SK-MEL-5 (cell line): ENCODE measurements at regions not wholly inside any gene's neighbourhood (a gene's known extent, or its start where the extent isn't known, plus 50 kb on each side); places are given as distances from the start of the nearest gene placed in this dataset.
"Not testable (repeated sequence)": the region's sequence is repeated elsewhere in the genome, so short reads cannot be mapped to it uniquely, and the experiment has no call there.

ENCODE experiments used
- DNase-seq: peaks from one replicate; pipeline ENCODE4 v3.0.0-alpha.2; 2016; ENCODE audit warnings: low read depth, low spot score
- in situ Hi-C: cut with HindIII; loops from 2 replicates; pipeline ENCODE4 v1.10.0; 2016; ENCODE audit warnings: low sequenced_read_pairs, high pct_unique_total_duplicates, low pct_unique_long_range_greater_than_20kb

DNA sequence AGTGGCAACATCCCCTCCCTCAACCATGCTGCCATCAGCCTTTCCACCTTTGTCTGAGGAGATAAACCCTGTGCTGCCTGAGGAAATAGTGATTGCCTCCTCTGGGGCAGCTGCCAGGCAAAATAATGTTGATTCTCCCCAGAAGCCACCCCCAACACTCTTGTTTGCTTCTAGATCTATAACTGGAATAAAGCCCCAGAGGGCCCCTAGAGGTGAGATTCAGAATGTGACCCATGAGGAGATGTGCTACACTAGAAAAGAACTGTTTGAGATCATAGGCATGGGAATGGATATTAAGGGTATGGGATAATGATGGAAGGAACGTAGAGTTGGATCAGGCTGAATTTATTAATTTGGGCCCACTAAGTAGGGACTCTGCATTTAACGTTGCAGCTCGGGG lies 116.3 kb upstream of the RMP24 start:
- in situ Hi-C loops: no loop called here
- DNase-seq: no peak

DNA sequence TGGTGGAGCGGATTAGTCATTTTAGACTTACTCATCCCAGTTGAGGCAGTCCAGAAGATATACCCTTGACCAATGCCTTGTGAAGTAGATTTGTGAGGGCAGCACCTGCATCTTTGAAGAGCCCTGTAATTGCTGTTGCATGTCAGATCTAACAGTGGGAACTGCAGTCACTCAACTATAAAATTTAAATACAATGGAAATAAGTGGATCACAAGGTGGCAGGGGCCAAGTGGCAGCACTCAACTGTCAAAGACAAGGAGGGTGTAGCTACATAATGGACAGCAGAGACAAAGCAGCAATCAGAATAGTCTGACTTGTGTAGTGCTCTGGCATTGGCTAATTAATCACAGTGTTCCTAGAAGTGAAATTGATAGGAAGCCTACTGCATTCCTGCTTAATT lies 115.8 kb upstream of the RMP24 start:
- in situ Hi-C loops, DNase-seq: not testable (repeated sequence)

- in situ Hi-C loops: not testable (repeated sequence)
These were observed 114.9 kb upstream of the RMP24 start for GRCh38 chr18:35857581-35857980.

GRCh38 chr18:35861367-35862118 lies 110.9 kb upstream of the RMP24 start:
- DNase-seq: no peak
- in situ Hi-C loops: no loop called here

More at GRCh38 chr18:35857581-35857980, 114.9 kb upstream of the RMP24 start:
- DNase-seq: not testable (repeated sequence)

GRCh38 chr18:35862119-35862640 lies 110.3 kb upstream of the RMP24 start:
- no peak for DNase-seq
- in situ Hi-C loops: no loop called here

DNA sequence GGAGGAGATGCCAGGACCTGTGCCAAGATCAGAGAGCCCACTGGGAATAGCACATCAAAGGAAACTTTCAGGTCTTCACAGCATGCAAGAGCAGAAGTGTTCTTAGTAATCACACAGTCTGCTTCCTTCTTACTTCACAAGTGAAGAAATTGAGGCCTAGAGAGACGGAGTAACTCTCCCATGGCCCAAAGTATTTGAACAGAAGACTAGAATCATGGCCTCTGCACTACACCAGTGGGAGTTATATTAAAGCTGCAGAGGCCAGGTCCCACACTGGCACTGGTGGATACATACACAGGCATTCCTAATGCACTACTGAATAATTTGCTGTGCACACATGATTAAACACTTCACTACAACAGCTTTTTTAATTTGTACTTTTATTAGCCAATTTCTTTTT lies 107.6 kb upstream of the RMP24 start:
- no peak for DNase-seq
- in situ Hi-C loops: no loop called here

DNA sequence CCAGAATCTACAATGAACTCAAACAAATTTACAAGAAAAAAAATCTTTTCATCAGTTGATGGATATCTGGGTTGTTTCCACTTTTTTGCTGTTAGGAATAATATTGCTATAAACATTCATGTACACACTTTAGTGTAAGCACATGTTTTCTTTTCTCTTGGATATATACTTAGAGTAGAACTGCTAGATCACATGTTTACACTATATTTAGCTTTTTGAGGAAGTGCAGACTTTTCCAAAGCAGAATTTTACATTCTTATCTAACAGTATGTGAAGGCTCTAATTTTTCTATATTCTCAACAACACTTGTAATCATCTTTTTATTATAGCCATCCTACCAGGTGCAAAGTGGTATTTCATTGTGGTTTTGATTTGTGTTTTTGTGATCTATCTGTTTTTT lies 103.6 kb upstream of the RMP24 start:
- in situ Hi-C loops: no loop called here
- no peak for DNase-seq

- in situ Hi-C loops: no loop called here
These were observed 101.1 kb upstream of the RMP24 start for GRCh38 chr18:35871337-35871736.

GRCh38 chr18:35875566-35875965 lies 96.9 kb upstream of the RMP24 start:
- DNase-seq: no peak
- in situ Hi-C loops: no loop called here

More at GRCh38 chr18:35871337-35871736, 101.1 kb upstream of the RMP24 start:
- no peak for DNase-seq

- in situ Hi-C loops: no loop called here
- DNase-seq: no peak
These were observed 96.2 kb upstream of the RMP24 start for GRCh38 chr18:35876243-35876642.

DNA sequence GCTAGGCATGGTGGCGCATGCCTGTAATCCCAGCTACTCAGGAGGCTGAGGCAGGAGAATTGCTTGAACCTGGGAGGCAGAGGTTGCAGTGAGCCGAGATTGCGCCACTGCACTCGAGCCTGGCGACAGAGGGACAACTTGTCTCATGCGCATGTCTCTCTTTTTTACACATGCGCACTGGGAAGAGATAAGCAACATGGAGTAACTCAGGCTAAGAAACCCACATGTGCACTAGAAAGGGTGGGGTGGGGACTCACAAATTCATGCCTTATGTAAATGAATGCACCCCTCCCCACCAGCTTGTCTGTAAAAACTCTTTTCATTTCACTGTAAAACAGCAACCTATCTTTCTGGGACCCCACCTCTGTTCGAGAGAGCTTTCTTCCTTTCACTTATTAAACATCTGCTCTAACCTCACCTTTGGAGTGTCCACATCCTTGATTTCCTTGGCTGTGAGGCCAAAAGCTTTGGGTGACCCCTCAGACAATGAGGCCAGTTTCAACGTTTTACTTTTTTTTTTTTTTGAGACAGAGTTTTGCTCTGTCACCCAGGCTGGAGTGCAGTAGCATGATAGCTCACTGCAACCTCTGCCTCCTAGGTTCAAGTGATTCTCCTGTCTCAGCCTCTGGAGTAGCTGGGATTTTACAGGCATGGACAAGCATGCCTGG lies 91.6 kb upstream of the RMP24 start:
- no peak for DNase-seq
- in situ Hi-C loops: no loop called here

DNA sequence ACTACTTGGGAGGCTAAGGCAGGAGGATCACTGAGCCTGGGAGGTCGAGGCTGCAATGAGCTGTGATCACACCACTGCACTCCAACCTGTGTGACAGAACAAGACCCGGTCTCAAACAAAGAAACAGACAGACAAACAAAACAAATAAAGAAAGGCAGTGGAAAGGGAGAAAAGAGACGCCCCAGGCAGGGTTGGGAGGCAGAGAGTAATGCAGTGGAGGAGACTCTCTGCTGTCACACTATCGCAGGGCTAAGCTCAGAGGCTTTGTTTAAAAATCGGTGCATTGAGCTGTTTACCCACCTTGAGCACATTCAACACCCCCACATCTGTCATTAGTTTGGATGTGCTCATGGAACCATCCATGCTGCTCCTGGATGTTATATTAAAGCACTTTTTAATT lies 84.2 kb upstream of the RMP24 start:
- in situ Hi-C loops: no loop called here
- DNase-seq: no peak

GRCh38 chr18:35889677-35890076 lies 82.8 kb upstream of the RMP24 start:
- in situ Hi-C loops: no loop called here
- DNase-seq: no peak

DNA sequence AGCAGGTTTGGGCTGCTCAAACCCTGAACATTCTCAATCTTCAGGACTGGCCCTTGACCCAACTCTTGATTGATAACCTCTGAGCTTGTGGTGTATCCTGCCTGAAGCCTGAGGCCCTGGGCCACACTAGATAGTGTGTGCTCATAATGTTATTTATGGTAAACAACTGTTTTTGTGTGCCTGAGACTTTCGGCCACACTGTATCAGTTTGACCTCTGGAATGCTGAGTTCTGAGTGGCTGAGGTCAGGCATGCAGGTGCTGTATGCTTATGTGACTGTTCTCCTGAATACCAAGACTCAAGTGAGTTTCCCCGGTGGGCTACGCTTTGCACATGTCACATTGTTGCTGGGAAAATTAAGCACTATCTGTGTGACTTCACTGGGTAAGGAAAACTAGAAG lies 82.2 kb upstream of the RMP24 start:
- in situ Hi-C loops: no loop called here
- DNase-seq: no peak

- no peak for DNase-seq
- in situ Hi-C loops: no loop called here
These were observed 80.4 kb upstream of the RMP24 start for GRCh38 chr18:35892118-35892517.

DNA sequence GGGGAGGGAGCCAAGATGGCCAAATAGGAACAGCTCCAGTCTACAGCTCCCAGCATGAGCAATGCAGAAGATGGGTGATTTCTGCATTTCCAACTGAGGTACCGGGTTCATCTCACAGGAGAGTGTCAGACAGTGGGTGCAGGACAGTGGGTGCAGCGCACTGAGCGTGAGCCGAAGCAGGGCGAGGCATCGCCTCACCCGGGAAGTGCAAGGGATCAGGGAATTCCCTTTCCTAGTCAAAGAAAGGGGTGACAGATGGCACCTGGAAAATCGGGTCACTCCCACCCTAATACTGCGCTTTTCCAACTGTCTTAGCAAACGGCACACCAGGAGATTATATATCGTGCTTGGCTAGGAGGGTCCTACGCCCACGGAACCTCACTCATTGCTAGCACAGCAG lies 75.0 kb upstream of the RMP24 start:
- in situ Hi-C loops: not testable (repeated sequence)

GRCh38 chr18:35904389-35905037 lies 68.0 kb upstream of the RMP24 start:
- no peak for DNase-seq
- in situ Hi-C loops: no loop called here

More for the DNA sequence above, 75.0 kb upstream of the RMP24 start:
- not testable (repeated sequence) for DNase-seq

DNA sequence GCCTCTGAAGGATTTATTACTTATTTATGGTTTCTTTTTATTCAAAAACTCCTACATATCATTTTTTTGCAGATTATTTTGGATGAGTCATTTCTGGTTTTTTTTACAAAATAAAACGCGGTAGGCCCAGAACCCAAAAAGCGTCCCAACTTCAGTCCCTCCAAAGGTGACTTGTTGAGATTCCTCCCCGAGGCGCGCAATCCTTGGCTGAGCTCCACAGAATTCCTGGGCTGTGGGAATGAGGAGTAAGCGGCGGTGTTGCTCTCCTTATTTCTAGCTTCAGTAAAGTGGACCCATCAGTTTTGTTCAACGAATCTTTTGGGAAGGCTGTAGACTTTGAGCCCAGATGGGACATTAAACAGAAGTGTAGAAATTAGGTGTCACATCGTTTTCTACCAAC lies 67.0 kb upstream of the RMP24 start:
- DNase-seq: no peak
- in situ Hi-C loops: no loop called here
